Hindlimb muscle (tissue), 1 donor: ENCODE measurements at regions not wholly inside any gene's neighbourhood (a gene's known extent, or its start where the extent isn't known, plus 50 kb on each side); places are given as distances from the start of the nearest gene placed in this dataset.

Experiments used
- DNase-seq: peaks from one replicate; pipeline ENCODE4 v3.0.0-alpha.2; 2013

DNA sequence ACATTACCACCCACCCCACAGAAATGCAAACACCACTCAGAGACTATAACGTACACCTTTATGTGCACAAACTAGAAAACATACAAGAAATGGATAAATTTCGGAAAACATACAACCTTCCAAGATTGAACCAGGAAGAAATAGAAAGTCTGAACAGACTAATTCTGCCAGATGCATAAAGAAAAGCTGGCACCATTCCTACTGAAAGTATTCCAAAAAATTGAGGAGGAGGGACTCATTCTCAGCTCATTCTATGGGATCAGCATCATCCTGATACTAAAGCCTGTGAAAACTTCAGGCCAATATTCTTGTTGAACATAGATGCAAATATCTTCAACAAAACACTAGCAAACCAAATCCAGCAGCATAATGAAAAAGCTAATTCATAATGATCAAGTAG, 115.1 kb upstream of the CD180 start:
- no peak for DNase-seq

GRCh38 chr5:67311208-67311607, 114.6 kb upstream of the CD180 start:
- DNase-seq, result no peak

DNA sequence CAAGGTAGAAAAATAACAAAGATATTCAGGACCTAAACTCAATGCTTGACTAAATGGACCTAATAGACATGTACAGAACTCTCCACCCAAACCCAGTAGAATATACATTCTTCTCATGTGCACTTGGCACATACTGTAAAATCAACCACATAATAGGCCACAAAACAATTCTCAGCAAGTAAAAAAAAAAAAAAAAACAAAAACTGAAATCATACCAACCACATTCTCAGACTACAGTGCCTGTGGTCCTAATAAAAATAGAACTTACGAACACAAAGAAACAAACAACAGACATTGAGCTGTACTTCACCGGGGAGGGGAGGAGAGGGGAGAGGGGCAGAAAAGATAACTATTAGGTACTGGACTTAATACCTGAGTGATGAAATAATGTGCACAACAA, 114.1 kb upstream of the CD180 start:
- DNase-seq, result no peak

GRCh38 chr5:67310169-67310568, 113.6 kb upstream of the CD180 start:
- DNase-seq, result no peak

DNA sequence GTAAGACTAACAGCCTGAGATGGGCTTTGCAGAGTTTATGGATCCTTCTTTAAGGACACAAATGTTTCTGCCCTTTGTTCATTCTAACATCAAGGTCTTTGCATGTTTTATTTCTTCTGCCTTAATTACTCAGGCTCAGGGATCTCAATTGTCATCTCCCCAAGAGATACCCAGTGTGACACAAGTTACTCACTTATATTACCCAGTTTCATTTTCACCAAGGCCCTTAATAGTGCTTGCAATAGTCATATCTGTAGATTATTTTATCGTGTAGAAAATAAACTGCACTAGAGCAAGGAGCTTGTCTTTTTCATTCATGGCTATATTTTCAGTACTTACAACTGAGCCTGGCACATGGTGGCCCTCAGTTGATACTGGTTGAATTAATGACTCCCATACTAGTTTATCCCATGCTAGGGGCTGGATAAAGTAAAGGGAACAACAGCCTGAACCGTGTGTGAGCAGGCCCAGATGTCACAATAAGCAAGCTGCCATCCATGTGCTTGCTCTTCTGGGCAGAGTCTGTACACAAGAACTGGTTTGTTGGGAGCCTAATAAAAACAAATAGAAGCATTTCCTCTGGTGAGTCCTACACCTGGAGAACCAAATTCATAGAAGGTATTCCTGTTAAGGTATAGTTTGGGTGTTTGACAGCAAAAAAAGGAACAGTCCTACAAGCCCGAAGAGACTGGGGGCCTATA, 112.5 kb upstream of the CD180 start:
- DNase-seq, result no peak

- peak; percentile 39 for DNase-seq
These were observed 110.5 kb upstream of the CD180 start for GRCh38 chr5:67306965-67307607.

DNA sequence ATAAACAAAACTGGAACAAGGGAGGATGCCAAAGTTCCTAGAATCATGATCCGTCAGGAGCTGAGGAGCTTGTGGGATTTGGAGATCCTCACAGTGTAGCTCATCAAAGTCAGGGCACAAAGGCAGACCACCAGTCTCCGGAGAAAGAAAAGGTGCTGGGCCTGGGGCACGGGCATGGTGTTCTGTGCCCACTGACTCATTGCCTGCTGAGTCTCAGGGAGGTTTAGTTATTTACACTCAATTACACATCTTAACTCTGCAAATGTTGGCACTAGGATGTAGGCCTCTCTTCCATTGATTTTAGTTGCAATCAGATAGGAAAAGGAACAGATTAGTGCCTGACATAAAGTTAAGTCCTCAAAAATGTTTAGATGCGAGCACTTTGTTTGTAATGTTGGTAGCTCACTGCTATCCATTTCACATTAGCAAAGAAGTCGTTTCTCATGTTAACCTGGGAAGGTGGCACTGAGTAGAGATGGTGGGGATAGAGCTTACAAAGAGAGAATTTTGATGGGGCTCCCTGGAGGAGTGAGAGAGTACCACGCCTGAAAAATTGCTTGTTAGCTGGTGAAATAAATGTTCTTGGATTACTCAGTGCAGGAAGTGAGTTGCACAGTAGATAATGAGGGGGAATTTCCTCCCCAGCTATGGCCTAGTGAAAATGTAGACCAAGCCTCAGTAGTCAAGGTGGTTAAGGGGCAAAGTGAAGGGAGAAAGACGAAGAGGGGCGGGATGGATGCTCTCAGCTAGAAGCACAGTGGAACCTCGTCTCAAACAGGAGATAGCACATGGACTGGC, 109.5 kb upstream of the CD180 start:
- no peak for DNase-seq

GRCh38 chr5:67305401-67305800, 108.8 kb upstream of the CD180 start:
- DNase-seq, result no peak

GRCh38 chr5:67303356-67303755, 106.8 kb upstream of the CD180 start:
- DNase-seq, result no peak

- DNase-seq, result peak; percentile 63
These were observed 104.8 kb upstream of the CD180 start for GRCh38 chr5:67301285-67301903.

DNA sequence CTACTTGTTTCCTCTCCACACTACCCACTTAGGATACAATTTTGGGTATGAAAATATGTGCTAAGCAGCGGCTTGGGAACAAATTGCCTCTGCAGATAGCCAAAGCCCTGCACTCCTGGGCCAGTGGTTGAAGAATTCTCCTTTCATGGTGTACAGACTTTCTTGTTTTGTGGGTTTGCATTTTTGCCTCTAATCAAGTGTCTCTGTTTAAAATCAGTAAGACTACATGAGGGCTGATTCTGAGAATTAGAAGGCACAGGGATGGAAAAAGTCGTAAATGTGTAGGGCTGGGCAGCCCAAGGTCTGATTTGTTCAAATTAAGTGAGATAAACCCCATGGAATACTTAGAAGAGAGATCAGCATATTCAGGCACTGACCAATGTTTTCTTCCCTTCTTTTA, 103.7 kb upstream of the CD180 start:
- no peak for DNase-seq

DNA sequence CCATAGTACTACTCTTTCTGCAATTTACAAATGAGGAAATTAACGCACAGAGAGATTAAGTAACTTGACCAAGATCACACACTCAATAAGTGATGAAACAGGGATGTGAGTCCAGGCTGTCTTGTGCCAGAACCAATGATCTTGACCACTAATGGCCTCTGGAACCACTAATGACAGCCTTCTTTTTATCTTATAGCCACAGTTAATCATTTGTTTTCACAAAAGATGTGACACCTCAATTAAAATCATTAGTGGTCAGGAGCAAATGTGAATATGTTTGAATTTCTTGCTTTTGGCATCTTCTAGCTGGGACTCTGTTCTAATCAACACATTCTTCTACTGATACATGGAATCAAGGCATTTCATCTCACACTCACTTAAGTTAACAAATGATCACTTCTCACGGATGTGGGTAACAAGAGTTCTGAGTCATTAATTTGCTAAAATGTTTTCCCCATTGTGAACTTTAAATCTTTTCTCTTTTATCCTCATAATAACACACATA, 102.7 kb upstream of the CD180 start:
- DNase-seq, result no peak

DNA sequence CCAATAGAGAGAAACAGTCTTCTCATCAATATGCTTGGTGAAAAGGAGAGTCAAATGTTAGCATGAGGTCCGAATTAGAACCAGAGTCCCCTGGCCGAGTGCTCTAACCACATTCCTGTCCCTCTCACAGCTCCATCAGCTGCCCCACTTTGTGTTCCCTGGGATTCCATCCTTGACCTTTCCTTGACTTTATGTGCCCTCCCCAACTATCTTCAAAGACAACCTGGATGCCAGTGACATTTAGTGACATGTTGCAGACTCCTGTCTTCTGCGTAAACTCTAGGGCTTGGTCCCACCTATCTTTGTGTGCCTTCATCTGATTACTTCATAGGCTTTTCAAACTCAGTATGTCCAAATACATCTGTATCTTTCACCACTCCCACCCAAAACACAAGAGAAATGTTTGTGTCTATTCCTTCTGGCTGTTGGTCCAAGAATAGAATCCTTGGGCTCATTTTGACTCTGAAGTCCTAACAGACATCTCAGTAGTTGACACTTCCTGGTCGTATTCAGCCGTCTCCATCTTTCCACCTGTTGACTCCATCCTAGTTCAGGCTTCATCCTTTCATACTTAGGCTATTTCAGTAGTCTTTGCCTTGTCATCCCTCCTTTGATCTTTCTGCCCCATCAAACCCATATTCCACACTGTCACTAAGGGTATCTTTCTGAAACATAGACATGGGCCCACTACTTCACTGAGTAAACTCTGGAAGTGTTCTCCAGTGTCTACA, 101.4 kb upstream of the CD180 start:
- DNase-seq, result no peak

GRCh38 chr5:67297376-67297775, 100.8 kb upstream of the CD180 start:
- no peak for DNase-seq

DNA sequence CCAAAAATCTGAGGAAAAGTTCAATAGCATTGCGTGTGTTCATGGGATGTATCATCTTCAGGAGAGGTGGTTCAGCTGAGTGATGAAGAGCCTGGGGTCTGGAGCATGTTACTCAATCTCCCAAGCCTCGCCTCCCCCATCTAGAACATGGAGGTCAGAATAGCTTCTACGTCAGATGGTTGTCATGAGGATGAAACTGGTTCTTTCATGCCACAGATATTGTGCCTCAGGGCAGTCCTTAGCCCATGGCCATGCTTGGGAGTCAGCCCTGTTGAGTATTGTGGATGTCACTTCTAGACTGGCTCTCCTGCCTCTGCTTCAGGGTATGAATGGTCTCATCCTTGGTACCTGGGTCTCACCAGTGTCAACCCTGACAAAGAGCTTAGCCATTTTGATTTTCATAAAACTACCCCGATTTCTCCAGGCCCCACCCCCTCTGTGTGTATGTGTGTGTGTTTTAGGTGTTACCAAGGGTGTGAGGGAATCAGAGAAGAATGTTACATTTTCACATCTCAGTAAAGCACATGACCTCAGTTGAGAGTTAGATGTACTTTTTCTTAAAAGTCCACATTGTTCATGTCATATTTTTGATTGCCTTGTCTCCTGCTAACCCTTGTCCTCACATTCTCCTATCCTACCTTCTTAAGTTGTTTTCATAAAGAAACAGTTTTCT, 97.8 kb upstream of the CD180 start:
- DNase-seq, result no peak

DNA sequence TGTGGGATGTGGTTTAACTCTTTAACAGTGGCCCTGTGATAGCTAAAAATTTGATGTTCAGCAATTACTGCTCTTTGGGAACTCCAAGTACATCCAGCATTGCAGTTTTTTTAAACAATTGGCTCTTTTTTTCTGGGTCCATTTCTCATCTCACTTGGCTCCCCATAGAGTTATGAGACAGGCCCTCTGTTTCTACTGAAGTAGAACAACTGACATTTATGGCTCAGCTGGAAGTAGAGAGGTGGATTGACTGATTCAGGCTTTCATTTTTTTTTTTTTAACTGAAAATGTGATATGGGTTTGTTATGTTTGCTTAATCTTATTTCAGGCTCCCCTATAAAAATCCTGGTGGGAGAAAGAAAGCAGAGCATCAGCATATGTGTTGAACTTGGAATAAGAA, 96.6 kb upstream of the CD180 start:
- no peak for DNase-seq

DNA sequence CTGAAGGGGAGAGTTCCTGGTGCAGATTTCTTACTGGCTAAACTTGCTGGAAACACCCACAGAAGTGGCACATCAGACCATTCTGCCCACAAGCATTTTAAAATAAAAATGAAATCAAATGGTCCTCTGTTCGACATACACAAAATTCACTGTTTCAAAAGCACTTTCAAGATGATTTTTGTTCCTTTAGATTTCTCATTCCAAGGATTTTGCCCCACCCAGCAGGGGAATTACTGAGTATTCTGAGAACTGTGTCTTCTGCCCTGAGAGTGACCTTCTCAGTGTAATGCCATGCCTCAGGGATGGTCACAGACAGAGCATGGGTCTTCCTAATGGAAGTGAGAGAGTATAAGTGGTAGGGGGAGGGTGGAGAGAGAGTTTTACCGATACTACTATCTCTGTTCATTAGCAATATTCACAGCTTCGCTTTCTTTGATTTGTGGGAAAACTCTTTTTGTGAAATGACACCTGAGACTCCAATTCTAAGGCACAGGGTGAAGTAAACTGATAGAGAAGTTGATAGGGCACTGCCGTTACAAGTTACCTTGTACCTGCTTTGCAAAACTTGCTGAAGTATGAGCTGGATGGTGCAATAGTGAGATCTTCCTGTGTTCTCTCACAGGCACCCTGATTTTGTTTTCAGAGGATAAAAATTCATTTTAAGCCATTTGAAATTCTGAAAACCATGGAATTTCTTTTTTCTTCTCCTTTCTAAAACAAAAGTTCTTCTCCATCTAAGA, 95.8 kb upstream of the CD180 start:
- no peak for DNase-seq

GRCh38 chr5:67291671-67292070, 95.1 kb upstream of the CD180 start:
- DNase-seq, result no peak

DNA sequence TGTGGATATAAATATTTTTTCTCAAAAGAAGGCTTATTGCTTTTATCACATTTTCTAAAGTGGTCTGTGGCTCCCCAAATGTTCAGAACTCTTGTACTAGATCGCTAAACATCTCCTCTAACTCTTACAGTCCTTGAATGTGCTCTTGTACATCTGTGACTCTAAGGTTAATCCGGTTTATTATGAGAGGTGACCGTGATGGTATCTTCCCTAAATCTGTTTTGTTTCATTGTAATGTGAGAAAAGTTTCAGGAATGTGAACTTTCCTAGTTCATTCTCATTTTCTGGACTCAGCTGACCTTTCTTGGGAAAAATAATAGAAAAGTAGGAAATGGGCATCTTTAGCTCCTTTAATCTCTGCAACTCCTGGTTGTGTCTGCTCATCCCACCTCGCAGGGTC, 94.5 kb upstream of the CD180 start:
- DNase-seq, result no peak

GRCh38 chr5:67290655-67291054, 94.1 kb upstream of the CD180 start:
- no peak for DNase-seq
